GM18867 (cell line): ENCODE measurements at regions not wholly inside any gene's neighbourhood (a gene's known extent, or its start where the extent isn't known, plus 50 kb on each side); places are given as distances from the start of the nearest gene placed in this dataset.

Experiments used
- ATAC-seq: cut with Tn5 transposase; IDR thresholded peaks from one replicate; pipeline ENCODE4 v1.9.1; 2021; ENCODE audit warnings: mild to moderate bottlenecking, moderate library complexity; ENCODE audit not compliant: unreplicated experiment

DNA sequence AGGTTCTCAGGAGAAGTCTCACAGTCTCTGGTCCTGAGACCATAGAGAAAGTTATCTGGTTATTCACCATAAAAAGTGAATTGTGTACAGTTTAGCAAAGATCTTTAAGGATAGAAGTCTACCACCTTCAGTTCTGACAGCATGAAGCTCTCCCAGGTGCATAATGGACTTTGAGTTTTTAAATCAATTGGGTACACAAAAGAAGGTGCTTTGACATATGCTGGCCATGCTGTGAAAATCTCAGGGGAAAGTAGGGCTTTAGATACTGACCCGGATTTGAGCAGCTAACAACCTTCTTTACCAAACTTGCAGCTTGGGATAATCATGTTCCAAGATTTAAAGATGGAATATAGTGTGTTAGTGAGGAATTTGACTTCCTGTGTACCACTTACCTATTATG lies 264.2 kb downstream of the ZSWIM6 start:
- ATAC-seq: no peak

DNA sequence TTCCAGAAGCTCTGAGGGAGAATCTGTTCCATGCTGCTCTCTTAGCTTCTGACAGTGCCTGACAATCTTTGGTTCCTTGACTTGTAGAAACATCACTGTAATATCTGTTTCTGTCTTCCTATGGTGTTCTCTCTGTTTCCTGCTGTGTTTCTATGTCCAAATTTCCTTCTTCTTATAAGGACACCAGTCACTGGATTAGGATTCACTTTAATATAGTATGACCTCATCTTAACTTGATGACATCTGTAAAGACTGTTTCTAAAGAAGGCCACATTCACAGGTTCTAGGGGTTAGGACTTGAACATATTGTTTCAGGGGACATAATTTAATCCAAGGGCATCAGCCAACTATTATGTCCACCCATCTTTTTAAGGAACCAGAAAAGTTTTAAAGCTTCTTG lies 265.6 kb downstream of the ZSWIM6 start:
- no peak for ATAC-seq

DNA sequence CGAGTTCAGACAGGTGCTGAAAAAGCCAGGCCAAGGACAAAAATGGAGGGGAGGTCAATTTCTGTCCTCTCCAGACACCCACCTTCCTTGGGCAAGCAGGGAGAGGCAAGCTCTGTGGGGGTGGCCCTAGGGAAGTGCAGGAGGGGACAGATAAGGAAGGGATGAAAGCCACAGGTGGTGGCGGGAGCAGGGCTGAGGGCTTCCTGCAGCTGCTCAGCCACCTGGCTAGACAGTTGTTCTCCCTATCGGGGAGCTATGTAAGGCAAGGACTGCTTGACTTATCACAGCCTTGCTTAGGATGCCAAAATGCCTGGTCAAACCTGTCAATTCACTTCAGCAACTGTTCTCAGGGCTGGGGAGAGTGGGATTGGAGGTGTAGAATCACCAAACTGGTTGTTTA lies 266.1 kb downstream of the ZSWIM6 start:
- ATAC-seq: no peak

DNA sequence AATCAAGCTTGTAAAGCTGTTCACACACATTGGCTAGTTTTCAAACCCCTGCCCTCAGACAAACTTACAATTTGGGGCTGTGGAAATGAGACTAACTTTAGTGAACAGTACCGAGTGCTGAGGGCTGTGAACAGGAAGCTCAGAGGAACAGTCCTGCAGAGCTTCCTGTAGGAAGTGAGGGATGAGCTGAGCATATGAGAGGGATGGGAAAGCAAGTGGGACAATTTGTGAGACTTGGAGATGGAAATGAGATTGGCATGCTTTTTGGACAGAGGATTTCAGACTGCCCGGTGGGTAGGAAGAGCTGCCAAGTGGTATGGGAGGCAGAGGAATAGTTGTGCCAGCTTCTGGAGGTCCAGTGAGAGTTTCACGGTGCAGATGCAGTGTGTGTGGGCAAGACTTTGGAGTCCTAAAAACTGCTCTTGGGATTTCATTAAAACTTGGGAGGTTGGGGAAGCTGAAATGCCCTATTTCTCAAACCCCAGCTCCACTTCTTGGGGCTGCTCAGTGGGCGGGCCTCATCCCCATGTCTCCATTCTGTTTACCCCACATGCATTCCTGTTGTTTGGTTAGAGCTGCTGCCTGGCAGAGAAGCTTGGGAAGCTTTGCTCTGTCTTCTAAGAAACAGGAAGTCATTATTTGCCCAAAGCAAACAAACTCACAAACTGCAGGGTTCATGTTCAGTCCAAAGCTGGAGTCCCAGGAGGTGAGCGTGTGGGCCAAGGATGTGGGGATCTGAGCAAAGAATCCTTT lies 267.5 kb downstream of the ZSWIM6 start:
- ATAC-seq: no peak

DNA sequence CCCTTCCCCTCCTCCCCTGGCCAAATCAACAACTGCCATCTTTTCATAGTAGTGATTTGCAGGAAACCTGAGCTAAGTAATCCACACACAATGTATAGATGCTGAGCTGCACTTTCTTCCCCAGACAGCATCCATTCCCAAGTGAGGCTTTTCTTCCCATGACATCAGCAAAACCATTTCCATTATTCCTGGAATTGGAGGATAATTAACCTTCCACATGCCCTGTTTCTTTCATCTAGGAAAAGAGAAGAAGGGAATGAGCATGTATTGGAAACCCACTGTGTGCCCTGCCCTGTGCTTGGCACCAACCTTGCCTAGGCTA lies 268.0 kb downstream of the ZSWIM6 start:
- ATAC-seq: no peak

DNA sequence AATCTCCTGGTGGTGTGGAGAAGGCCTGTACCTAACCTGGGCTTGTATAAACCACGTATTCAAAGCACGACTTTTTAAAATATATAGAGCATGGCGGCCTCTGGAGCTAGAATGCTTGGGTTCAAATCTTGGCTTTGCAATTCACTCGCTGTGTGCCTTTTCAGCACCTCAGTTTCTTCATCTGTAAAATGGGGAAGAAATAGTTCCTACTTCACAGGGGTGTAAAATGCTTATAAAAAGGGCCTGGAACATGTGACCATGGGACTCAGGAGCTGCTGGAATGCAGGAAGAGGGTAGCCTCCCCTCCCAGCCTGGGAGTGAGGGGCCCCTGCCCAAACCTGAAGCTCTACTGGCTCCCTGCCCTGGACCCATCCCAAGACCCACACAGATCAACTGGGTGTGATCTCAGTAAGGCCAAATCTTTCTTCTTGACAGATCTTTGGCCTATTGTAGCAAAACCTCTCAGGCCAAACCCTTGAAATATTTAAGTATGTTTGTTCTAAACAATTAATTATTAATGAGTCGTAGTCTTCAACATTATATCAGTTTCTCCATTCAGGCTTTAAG lies 269.0 kb downstream of the ZSWIM6 start:
- no peak for ATAC-seq

DNA sequence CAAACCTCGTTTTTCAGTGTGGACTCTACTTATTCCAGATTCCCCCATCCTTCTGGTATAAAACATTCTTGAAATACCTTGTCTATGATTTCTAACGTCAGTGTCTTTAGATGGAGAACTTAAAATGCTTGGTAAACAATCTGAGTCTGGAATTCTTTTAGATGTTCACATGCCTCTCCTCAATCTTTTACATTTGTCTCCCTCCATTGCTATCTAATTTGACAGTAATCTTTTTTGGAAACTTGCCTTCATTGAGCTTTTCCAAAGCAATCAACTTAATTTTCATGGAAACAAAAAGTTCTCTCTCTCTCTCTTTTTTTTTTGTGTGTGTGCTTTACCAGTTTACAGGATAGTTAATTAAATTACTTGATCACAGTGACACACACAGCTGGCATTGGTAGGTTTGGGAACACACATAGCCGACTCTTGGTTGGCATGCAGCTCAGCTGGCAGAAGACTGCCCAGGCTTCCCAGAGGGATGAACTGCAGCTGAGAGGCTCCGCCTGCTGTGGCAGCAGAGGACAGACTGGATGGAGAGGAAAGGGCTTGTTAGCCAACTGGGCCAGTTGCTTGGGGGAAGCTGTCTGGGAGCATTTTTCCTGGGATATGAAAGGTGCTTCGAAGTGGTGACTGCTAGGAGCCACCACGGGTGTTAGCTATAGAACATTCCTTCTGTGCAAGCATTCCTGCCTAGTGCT lies 271.3 kb downstream of the ZSWIM6 start:
- no peak for ATAC-seq

DNA sequence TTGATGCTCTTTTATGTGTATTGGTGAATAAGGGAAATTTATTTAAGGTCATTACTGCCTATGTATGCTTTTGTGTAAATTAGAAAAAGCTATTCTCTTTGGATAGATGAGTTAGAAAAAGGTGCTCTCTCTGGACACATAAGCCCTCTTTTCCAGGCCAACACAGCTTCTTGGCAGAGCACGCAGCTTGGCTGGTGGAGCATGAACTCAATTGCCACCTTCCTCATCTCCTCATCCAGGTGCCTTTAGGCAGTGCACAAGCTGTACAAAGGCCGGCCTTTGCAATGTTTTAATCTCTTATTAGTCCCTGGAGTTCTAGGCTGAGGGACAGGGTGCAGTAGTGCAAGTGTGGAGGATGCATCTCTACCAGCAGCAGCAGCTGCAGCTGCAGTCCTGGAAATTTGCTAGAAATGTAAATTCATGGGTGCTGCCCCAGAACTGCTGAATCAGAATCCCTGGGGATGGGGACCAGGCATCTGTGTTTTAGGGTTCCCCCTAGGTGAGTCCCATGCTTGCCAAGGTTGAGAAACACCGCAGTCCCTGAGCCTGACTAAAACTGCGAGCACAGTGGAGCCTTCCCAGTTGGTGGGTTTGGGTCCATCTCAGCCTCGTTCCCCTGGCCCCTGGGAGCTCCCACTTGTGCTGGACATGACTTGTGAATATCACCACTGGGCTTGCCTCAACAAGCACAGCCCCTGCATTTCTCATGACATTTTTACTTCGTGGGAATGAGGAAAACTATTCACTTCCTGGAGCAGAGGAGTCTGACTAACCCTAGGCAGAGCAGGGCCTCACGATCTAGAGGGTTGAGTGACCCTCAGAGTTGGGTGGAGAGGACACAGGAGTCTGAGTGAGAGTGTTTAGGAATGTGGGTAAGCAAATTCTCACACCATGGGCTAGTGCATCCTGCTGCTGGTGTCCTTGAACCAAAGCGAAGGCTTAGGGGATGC lies 272.3 kb downstream of the ZSWIM6 start:
- no peak for ATAC-seq

DNA sequence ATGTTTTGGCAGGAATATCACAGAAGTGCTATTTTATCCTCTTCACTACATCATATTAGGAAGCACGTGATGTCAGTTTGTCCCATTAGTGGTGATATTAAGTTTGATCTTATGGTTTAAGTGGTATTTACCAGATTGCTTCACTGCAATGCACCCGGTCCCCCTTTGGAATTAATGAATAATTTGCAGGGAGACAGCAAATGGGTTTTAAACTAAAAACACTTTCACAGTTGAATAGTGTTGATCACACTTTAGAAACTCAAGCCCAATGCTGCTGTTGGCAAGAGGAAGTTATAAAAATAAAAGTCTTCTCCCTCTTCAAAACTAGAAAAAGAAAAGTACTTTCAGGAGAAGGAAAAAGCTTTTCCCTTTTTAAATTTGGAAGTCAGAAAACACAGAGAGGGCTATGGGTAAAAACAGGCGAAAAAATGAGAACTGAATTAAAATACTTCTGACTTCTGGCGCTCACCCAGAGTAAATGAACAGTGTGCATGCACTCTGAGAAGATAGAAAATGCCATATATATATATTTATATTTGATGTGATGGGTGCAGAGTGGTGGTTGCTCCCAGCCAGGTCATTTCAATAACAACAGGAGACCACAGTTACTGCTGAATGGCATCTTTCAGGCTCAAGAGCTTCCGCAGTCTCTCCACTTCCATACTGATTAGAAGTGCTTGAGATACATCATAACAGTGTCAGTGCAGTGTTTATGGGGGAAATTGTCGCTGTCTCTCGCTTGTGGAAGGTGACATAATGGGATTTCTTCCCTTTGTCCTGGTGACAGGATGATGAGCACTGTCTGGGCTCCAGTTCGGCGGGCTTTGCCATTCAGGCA lies 278.0 kb downstream of the ZSWIM6 start:
- ATAC-seq: no peak

DNA sequence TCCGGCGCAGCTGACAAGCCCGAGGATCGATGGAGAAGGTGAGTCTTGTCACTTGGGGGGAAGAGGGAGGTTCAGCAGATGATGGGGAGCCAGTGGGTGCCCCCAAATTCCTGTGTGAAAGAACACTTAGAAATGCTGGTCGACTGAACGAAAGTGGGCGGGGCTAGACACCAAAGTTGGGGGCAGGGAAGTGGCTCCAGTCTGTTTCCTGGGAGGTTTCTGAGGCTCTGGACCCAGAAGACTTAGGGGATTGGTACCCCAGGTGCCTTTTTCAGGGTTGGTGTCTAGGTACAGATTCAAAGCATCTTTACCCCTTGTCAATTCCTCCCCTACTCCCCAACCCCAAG lies 278.6 kb downstream of the ZSWIM6 start:
- ATAC-seq: no peak

DNA sequence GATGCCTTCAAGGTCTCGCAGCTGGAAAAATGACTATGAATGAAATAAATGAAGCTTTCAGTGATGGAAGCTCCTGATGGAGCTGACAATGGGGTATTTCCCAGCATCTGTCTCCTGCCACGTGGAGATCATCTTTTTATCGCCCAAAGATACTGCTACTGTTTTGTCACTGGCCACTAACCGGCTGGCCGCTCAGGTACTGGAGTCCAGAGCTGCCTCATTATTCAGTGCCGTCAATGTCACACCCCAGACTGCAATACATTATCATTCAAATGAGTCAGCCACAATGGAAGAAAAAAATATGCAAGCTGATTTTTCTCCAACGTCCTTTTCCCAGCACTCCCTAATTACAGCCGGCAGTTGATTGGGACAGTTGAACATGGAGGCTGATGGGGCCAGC lies 280.4 kb downstream of the ZSWIM6 start:
- no peak for ATAC-seq

DNA sequence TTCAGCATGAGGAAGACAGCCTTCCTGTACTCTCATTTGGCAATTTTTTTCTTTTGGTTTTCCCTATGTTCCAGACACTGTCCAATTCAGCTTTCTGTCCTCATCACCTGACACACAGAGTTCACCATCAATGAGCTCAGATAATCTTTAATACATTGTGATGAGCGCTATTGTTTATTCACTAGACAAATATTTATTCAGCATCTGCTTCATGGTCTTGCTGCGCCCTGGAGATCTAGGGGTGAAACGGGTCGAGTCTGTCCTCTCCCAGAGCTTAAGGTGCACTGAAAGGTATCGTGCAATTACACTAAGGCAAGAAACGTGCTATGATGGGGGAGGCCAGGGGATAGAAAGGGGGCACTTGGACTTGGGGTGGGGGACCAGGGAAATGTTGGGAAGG lies 281.6 kb downstream of the ZSWIM6 start:
- ATAC-seq: no peak

DNA sequence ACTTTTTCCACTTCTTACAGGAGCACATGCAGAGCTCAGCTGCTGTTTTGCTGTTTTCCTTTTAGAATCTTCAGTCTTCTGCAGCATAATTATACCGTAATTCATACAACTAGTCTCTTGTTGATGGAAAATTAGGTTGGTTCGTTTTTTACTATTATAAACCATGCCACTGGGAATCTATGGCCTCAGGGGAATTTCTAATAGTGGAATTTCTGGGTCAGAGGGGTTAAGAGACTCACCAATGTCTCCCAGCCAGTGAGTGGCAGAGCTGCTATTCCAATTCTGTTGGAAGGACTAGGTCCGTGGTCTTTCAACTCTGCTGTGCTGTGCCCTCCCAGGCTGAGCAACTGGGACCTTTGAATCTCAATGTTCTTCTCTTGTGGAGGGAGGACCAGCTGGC lies 282.5 kb downstream of the ZSWIM6 start:
- ATAC-seq: no peak

DNA sequence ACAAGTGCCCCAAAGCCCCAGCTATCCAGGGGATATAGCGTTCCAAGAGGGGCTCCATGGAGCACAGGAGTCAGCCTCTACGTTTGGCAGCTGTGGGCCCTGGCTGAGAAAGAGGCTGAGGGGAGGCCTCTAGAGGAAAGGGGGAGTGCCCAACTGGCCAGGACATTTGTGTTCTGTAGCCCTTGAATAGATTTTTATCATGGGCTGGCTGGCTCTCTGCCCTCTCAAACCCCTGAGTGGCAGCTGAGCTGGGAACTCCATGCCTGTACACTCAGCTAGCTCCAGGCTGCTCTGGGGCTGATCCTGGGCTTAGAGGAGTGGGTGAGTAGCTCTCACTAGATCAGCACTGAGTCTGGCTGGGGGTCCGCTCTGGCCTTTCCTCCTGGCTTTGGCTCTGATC lies 285.0 kb downstream of the ZSWIM6 start:
- ATAC-seq: no peak

DNA sequence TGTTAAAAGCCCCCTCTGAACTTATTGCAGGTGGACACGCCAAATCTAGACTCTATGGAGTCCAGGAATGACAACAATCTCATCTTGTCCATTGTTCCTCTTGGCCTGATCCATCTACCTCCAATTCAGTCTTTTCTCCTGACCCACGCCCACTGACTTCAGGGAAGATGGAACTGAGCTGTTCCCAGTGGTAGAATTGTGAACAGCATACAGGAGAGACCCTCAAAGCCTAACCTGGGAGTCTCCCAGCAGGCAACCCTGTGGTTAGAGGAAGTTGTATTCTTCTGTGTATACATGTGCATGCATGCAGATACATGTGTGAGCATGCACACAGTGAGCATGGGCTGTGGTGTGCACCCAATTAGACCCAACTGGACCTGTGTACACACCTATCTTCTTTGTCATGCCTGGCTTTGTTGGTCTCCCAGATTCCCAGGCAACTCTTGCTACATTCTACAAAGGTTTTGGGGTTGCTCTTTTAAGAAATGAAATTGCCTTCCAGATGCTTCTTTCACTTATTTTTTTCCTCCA lies 286.0 kb downstream of the ZSWIM6 start:
- no peak for ATAC-seq

DNA sequence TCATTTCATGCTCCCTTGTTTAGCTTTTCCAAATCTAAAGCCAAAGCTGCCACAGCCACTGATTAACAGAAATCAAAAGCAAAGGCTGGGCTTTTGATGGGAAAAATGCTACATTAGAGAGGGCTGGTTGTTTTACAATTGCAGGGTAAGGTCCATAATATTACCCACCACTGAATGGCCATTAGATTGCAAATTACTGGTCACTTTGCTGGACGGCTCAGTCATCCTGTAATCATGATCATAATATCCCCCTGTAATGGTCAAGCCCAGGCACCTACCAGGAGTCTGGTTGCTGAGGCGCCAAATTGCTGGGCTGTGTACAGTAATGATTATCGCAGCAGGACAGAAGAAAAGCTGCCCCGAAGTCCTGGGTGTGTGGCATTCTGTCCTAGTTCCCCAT lies 286.5 kb downstream of the ZSWIM6 start:
- no peak for ATAC-seq

DNA sequence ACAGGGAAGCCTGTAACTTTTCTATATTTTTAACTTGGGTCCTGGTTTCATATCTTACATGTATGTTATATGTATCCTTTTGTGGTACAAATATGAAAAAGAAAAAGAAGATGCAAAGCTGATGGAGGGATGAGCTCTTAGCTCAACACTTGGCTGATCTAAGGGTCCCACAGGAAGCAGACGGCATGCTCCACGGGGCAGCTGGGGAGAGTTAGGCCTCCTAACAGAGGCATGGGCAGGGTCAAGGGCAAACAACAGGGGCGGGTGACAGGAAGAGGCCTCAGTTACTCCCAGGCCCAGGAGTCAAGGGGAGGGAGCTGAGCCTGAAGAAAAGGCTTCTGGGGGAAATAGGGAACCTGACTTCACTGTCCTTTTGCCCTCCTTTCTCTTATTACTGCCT lies 287.2 kb downstream of the ZSWIM6 start:
- ATAC-seq: no peak

DNA sequence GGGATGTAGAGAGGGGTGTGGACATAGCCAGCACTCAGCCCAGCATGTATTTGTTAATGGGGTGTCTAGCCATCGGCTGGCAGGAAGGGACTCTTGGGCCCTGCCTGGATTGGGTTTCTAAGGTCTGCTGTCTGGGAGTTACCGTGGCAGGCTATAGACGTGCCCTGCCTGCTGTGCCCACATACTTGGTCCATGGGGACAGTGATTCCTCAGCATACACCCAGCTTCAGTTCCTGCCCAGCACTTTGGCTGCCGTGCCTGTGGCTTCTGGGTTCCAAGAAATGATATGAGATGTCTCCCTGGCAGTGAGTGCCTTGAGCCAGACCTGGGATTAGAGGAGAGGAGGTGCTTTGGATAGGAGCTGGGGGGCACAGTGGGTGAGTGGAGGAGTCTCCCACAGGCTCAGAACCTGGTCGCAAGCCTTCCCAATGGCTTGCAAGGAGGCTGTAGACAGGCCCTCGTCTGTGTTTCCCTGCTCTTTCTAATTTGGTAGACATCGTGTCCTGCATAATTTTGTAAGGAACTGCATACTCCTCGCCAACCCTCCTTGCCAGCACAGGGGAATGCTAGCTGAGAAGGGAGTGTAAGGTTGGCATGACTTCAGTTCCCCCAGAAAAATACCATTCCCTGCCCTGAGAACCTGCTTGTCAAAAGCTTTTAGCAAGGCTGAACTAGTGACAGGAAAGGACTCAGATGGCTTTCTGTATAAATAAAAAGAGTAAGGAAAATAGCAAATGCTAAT lies 287.9 kb downstream of the ZSWIM6 start:
- no peak for ATAC-seq

DNA sequence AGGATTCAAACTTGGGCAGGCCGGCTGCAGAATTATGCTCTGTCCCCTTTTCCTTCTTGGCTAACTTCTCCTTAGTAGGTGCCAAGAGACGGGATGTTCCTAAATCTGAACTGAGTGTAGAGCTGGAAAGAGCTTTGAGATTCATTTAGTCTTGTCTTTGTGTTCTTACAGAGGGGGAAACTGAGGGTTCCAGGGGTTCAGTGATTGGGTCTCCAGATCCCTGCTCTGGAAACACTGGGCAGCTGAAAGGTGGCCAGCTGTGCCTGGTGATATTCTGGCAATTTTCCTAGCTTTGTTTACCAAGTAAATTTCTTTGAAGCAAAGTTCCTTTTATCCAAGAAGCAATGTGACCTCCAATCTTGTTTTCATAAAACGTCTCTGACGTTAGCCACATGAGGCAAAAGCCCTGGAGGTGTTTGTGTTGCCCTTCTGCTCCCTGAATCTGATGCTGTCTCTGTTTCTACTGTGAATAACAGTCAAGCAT lies 288.7 kb downstream of the ZSWIM6 start:
- ATAC-seq: no peak
